OCI-LY7 (cell line): ENCODE measurements at regions not wholly inside any gene's neighbourhood (a gene's known extent, or its start where the extent isn't known, plus 50 kb on each side); places are given as distances from the start of the nearest gene placed in this dataset.

Source experiments
- EZH2phosphoT487 ChIP-seq: fragments of 200-600 bp; sonication (generic); IDR thresholded peaks from 2 replicates; pipeline ENCODE4 v1.6.1; 2018; ENCODE audit warnings: low read depth, borderline replicate concordance, mild to moderate bottlenecking, mixed run types, antibody characterized with exemption, low read length, moderate library complexity, mixed read lengths
- TF ChIP-seq, protein P1 (sequence below): fragments of 200-600 bp; sonication (generic); conservative IDR thresholded peaks from 2 replicates; pipeline ENCODE4 v1.5.1; 2014; ENCODE audit warnings: mild to moderate bottlenecking, antibody characterized with exemption, low read length, moderate library complexity, mixed read lengths

- TF ChIP-seq, protein P1, sequence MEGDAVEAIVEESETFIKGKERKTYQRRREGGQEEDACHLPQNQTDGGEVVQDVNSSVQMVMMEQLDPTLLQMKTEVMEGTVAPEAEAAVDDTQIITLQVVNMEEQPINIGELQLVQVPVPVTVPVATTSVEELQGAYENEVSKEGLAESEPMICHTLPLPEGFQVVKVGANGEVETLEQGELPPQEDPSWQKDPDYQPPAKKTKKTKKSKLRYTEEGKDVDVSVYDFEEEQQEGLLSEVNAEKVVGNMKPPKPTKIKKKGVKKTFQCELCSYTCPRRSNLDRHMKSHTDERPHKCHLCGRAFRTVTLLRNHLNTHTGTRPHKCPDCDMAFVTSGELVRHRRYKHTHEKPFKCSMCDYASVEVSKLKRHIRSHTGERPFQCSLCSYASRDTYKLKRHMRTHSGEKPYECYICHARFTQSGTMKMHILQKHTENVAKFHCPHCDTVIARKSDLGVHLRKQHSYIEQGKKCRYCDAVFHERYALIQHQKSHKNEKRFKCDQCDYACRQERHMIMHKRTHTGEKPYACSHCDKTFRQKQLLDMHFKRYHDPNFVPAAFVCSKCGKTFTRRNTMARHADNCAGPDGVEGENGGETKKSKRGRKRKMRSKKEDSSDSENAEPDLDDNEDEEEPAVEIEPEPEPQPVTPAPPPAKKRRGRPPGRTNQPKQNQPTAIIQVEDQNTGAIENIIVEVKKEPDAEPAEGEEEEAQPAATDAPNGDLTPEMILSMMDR: no peak
- TF ChIP-seq EZH2phosphoT487: no peak
Measured at GRCh38 chr6:94733066-94733465, 844.3 kb upstream of the MANEA start.
